Parathyroid adenoma (tissue), 2 donors: ENCODE measurements at regions not wholly inside any gene's neighbourhood (a gene's known extent, or its start where the extent isn't known, plus 50 kb on each side); places are given as distances from the start of the nearest gene placed in this dataset.
"Not testable (repeated sequence)": the region's sequence is repeated elsewhere in the genome, so short reads cannot be mapped to it uniquely, and the experiment has no call there.

ENCODE experiments used
- H2AFZ ChIP-seq: fragments of 300-600 bp; sonication (generic); one replicate; pipeline ENCODE4 v1.7.0; 2017; ENCODE audit warnings: antibody characterized with exemption, mild to moderate bottlenecking
- H3K27ac ChIP-seq: fragments of 300-600 bp; sonication (generic); one replicate; pipeline ENCODE4 v1.7.0; 2017
- H3K27me3 ChIP-seq: fragments of 300-600 bp; sonication (generic); one replicate; pipeline ENCODE4 v1.7.0; 2017; ENCODE audit warnings: low read length; ENCODE audit not compliant: control insufficient read depth, insufficient read depth
- H3K36me3 ChIP-seq: fragments of 300-600 bp; sonication (generic); one replicate; pipeline ENCODE4 v1.7.0; 2017; ENCODE audit warnings: low read length; ENCODE audit not compliant: control insufficient read depth, insufficient read depth
- H3K4me1 ChIP-seq: fragments of 300-600 bp; sonication (generic); one replicate; pipeline ENCODE4 v1.7.0; 2017; ENCODE audit warnings: control low read depth
- H3K4me2 ChIP-seq: fragments of 300-600 bp; sonication (generic); one replicate; pipeline ENCODE4 v1.7.0; 2017; ENCODE audit warnings: low read length
- H3K4me3 ChIP-seq: fragments of 300-600 bp; sonication (generic); one replicate; pipeline ENCODE4 v1.7.0; 2017; ENCODE audit warnings: low read depth, low read length
- H3K79me2 ChIP-seq: fragments of 300-600 bp; sonication (generic); one replicate; pipeline ENCODE4 v1.7.0; 2017; ENCODE audit warnings: control low read depth
- H3K9ac ChIP-seq: fragments of 300-600 bp; sonication (generic); one replicate; pipeline ENCODE4 v1.7.0; 2017; ENCODE audit warnings: mild to moderate bottlenecking
- H3K9me3 ChIP-seq: fragments of 300-600 bp; sonication (generic); one replicate; pipeline ENCODE4 v1.7.0; 2017; ENCODE audit warnings: low read length; ENCODE audit not compliant: control insufficient read depth
- CTCF ChIP-seq: fragments of 300-600 bp; sonication (generic); IDR thresholded peaks from one replicate; pipeline ENCODE4 v1.7.0; 2017; ENCODE audit warnings: antibody characterized with exemption, mild to moderate bottlenecking
- donor health status: primary hyperparathyroidism.

GRCh38 chr10:25839683-25840082 lies 94.3 kb upstream of the MYO3A start:
- H3K4me3 ChIP-seq, result no peak overlapping the region
- no peaks in the 10 kb centered on the region for H3K36me3 ChIP-seq
- H2AFZ ChIP-seq, result no peak overlapping the region
- no peaks in the 10 kb centered on the region for H3K9me3 ChIP-seq
- H3K4me1 ChIP-seq, result no peaks in the 10 kb centered on the region
- no peak overlapping the region for H3K4me2 ChIP-seq
- no peaks in the 10 kb centered on the region for H3K79me2 ChIP-seq
- no peak overlapping the region for H3K9ac ChIP-seq
- no peaks in the 10 kb centered on the region for H3K27me3 ChIP-seq
- no peak overlapping the region for H3K27ac ChIP-seq
- TF ChIP-seq CTCF, result no peak

- H3K9me3 ChIP-seq, H3K79me2 ChIP-seq, H3K27me3 ChIP-seq: not testable (repeated sequence)
Observed at GRCh38 chr10:25840875-25841274, 93.2 kb upstream of the MYO3A start.

GRCh38 chr10:25842146-25842545 lies 91.9 kb upstream of the MYO3A start:
- Histone ChIP-seq H3K79me2 (no peaks in the 10 kb centered on the region), H3K27ac (no peak overlapping the region), H3K9ac (no peak overlapping the region), H3K4me3 (no peak overlapping the region), H3K36me3 (no peaks in the 10 kb centered on the region), H3K4me1 (no peaks in the 10 kb centered on the region), H3K4me2 (no peak overlapping the region), H3K27me3 (no peaks in the 10 kb centered on the region), H3K9me3 (no peaks in the 10 kb centered on the region), H2AFZ (no peak overlapping the region)
- no peak for TF ChIP-seq CTCF

More at GRCh38 chr10:25840875-25841274, 93.2 kb upstream of the MYO3A start:
- H3K27ac ChIP-seq, H3K4me1 ChIP-seq, H3K9ac ChIP-seq, H2AFZ ChIP-seq, H3K4me2 ChIP-seq, H3K36me3 ChIP-seq, H3K4me3 ChIP-seq: not testable (repeated sequence)

GRCh38 chr10:25843551-25844170 lies 90.4 kb upstream of the MYO3A start:
- no peak overlapping the region for H3K27ac ChIP-seq

GRCh38 chr10:25844716-25845115 lies 89.3 kb upstream of the MYO3A start:
- H3K4me2 ChIP-seq, H3K79me2 ChIP-seq, H3K36me3 ChIP-seq, H3K27me3 ChIP-seq, H3K9ac ChIP-seq, H3K9me3 ChIP-seq, H3K4me3 ChIP-seq, H3K27ac ChIP-seq, H3K4me1 ChIP-seq, H2AFZ ChIP-seq: not testable (repeated sequence)

More at GRCh38 chr10:25843551-25844170, 90.4 kb upstream of the MYO3A start:
- H3K27me3 ChIP-seq, result no peaks in the 10 kb centered on the region
- H3K9ac ChIP-seq, result no peak overlapping the region
- no peak overlapping the region for H3K4me2 ChIP-seq
- no peak overlapping the region for H2AFZ ChIP-seq
- no peak overlapping the region for H3K4me3 ChIP-seq
- no peak for TF ChIP-seq CTCF
- no peaks in the 10 kb centered on the region for H3K9me3 ChIP-seq
- no peaks in the 10 kb centered on the region for H3K36me3 ChIP-seq
- H3K4me1 ChIP-seq, result no peaks in the 10 kb centered on the region
- no peaks in the 10 kb centered on the region for H3K79me2 ChIP-seq

GRCh38 chr10:25849268-25849667 lies 84.8 kb upstream of the MYO3A start:
- H2AFZ ChIP-seq, result no peak overlapping the region
- no peaks in the 10 kb centered on the region for H3K9me3 ChIP-seq
- H3K27me3 ChIP-seq, result no peaks in the 10 kb centered on the region
- H3K27ac ChIP-seq, result no peak overlapping the region
- TF ChIP-seq CTCF, result no peak
- H3K4me2 ChIP-seq, result no peak overlapping the region
- H3K36me3 ChIP-seq, result no peaks in the 10 kb centered on the region
- no peaks in the 10 kb centered on the region for H3K4me1 ChIP-seq
- no peaks in the 10 kb centered on the region for H3K79me2 ChIP-seq
- H3K4me3 ChIP-seq, result no peak overlapping the region
- H3K9ac ChIP-seq, result no peak overlapping the region
